Mesenchymal stem cell (in vitro differentiated cells and primary cell): ENCODE measurements at regions not wholly inside any gene's neighbourhood (a gene's known extent, or its start where the extent isn't known, plus 50 kb on each side); places are given as distances from the start of the nearest gene placed in this dataset.

Experiments
- DNase-seq: peaks from one replicate; pipeline ENCODE4 v3.0.0-alpha.2; 2013
- H2AFZ ChIP-seq: one replicate; pipeline ENCODE4 v1.6.1; 2013; ENCODE audit warnings: low read depth, mild to moderate bottlenecking, control low read depth, inconsistent platforms, low read length, moderate library complexity
- H2AK5ac ChIP-seq: 2 replicates; pipeline ENCODE4 v1.6.1; 2013; ENCODE audit warnings: low read length, moderate library complexity, mild to moderate bottlenecking, inconsistent platforms; ENCODE audit not compliant: severe bottlenecking
- H2BK120ac ChIP-seq: one replicate; pipeline ENCODE4 v1.6.1; 2013; ENCODE audit warnings: low read depth, mild to moderate bottlenecking, inconsistent platforms, low read length, moderate library complexity
- H2BK12ac ChIP-seq, 2 experiments: one replicate each; pipeline ENCODE4 v1.6.1; 2013; ENCODE audit warnings: inconsistent platforms in 2 of 2, low read length in 2 of 2, mild to moderate bottlenecking in 2 of 2, moderate library complexity in 2 of 2, control low read depth in 1 of 2
- H2BK15ac ChIP-seq: one replicate; pipeline ENCODE4 v1.6.1; 2013; ENCODE audit warnings: mild to moderate bottlenecking, low read depth, inconsistent platforms; ENCODE audit not compliant: poor library complexity, severe bottlenecking
- H2BK5ac ChIP-seq: 2 replicates; pipeline ENCODE4 v1.6.1; 2013; ENCODE audit warnings: low read depth, mild to moderate bottlenecking, low read length, control low read depth, inconsistent platforms; ENCODE audit not compliant: poor library complexity, severe bottlenecking
- H3K14ac ChIP-seq, 2 experiments: one replicate each; pipeline ENCODE4 v1.6.1; 2013; ENCODE audit warnings: inconsistent platforms in 2 of 2, low read length in 2 of 2, control low read depth in 1 of 2, mild to moderate bottlenecking in 1 of 2, moderate library complexity in 1 of 2
- H3K18ac ChIP-seq, 2 experiments: one replicate each; pipeline ENCODE4 v1.6.1; 2013; ENCODE audit warnings: inconsistent platforms in 2 of 2, low read length in 2 of 2, control low read depth in 1 of 2, low read depth in 1 of 2, mild to moderate bottlenecking in 1 of 2
- H3K23ac ChIP-seq, 2 experiments: one replicate each; pipeline ENCODE4 v1.6.1; 2013; ENCODE audit warnings: inconsistent platforms in 2 of 2, low read length in 2 of 2, mild to moderate bottlenecking in 2 of 2, moderate library complexity in 2 of 2, control low read depth in 1 of 2
- H3K27ac ChIP-seq: 2 replicates; pipeline ENCODE4 v1.5.1; 2013; ENCODE audit warnings: mild to moderate bottlenecking, moderate library complexity, low read length, control low read depth, inconsistent platforms; ENCODE audit not compliant: poor library complexity, severe bottlenecking
- H3K27me3 ChIP-seq, 2 experiments: 2 replicates each; pipeline versions ENCODE4 v1.6.1 to v1.7.0; 2013; ENCODE audit warnings: low read length in 2 of 2, mild to moderate bottlenecking in 2 of 2, moderate library complexity in 2 of 2, control low read depth in 1 of 2, inconsistent platforms in 1 of 2; ENCODE audit not compliant: control insufficient read depth in 1 of 2, insufficient read depth in 1 of 2
- H3K36me3 ChIP-seq, 2 experiments: 2 replicates each; pipeline versions ENCODE4 v1.6.1 to v1.7.0; 2013; ENCODE audit warnings: low read length in 2 of 2, control low read depth in 1 of 2, inconsistent platforms in 1 of 2, low read depth in 1 of 2, mild to moderate bottlenecking in 1 of 2; ENCODE audit not compliant: insufficient read depth in 2 of 2, control insufficient read depth in 1 of 2
- H3K4ac ChIP-seq, 2 experiments: one replicate each; pipeline ENCODE4 v1.6.1; 2013; ENCODE audit warnings: inconsistent platforms in 2 of 2, low read length in 2 of 2, mild to moderate bottlenecking in 2 of 2, moderate library complexity in 2 of 2, control low read depth in 1 of 2, low read depth in 1 of 2
- H3K4me1 ChIP-seq: 2 replicates; pipeline ENCODE4 v1.6.1; 2013; ENCODE audit warnings: low read depth, low read length, control low read depth; ENCODE audit not compliant: control insufficient read depth, insufficient read depth
- H3K4me2 ChIP-seq: 2 replicates; pipeline ENCODE4 v1.6.1; 2013; ENCODE audit warnings: low read length, mild to moderate bottlenecking, inconsistent platforms; ENCODE audit not compliant: poor library complexity, severe bottlenecking
- H3K4me3 ChIP-seq, 2 experiments: 2 replicates each; pipeline versions ENCODE4 v1.5.1 to v1.7.0; 2013; ENCODE audit warnings: low read length in 2 of 2, mild to moderate bottlenecking in 2 of 2, control low read depth in 1 of 2, low read depth in 1 of 2; ENCODE audit not compliant: insufficient read depth in 1 of 2
- H3K79me1 ChIP-seq: replicated peaks from 2 replicates; pipeline ENCODE4 v1.6.1; 2013; ENCODE audit warnings: mild to moderate bottlenecking, control low read depth, low read length, inconsistent platforms; ENCODE audit not compliant: poor library complexity, severe bottlenecking
- H3K9ac ChIP-seq: 2 replicates; pipeline ENCODE4 v1.7.0; 2013; ENCODE audit warnings: mild to moderate bottlenecking, low read length, moderate library complexity
- H3K9me3 ChIP-seq: 2 replicates; pipeline ENCODE4 v1.7.0; 2013; ENCODE audit warnings: mild to moderate bottlenecking, low read length; ENCODE audit not compliant: control insufficient read depth
- H4K8ac ChIP-seq: one replicate; pipeline ENCODE4 v1.6.1; 2013; ENCODE audit warnings: inconsistent platforms, mild to moderate bottlenecking, low read length, moderate library complexity
- H4K91ac ChIP-seq: one replicate; pipeline ENCODE4 v1.6.1; 2013; ENCODE audit warnings: mild to moderate bottlenecking, low read length, inconsistent platforms
- WGBS: methylation state at CpG from one replicate; pipeline ENCODE4 v1.1.7; 2013; ENCODE audit warnings: mixed read lengths; 5-methylcytosine and 5-hydroxymethylcytosine counted together

DNA sequence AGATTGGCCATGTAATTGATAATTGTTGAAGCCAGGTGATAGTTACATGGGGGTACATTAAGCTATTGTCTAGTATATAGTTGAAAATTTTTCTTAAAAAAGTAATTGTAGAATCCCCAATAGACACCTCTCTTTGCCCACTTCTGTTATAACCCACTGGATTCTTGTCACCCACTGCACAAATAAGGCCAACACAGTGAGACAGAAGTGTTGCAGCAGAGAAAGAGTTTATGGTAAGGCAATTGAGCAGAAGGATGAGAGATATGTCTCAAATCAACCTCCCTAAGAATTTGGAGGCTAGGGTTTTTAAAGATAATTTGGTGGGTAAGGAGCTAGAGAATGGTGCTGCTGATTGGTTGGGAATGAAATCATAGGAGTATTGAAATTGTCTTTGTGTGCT is 270.3 kb upstream of the TAC1 start:
- Histone ChIP-seq H3K14ac (no peak overlapping the region), H2BK15ac (no peak overlapping the region), H2BK120ac (no peak overlapping the region), H3K9ac (no peak overlapping the region), H3K4me3 (no peak overlapping the region), H3K18ac (no peak overlapping the region), H2AK5ac (no peak overlapping the region), H2AFZ (no peak overlapping the region), H2BK5ac (no peak overlapping the region), H3K4me1 (no peaks in the 10 kb centered on the region), H3K9me3 (peaks cover 10% of the 10 kb centered on the region), H3K4ac (no peak overlapping the region), H3K27me3 (no peaks in the 10 kb centered on the region), H3K36me3 (no peaks in the 10 kb centered on the region), H2BK12ac (no peak overlapping the region), H3K23ac (no peak overlapping the region), H4K8ac (no peak overlapping the region), H4K91ac (no peak overlapping the region), H3K79me1 (no peaks in the 10 kb centered on the region), H3K27ac (no peak overlapping the region), H3K4me2 (no peak overlapping the region)
- no peak for DNase-seq

DNA sequence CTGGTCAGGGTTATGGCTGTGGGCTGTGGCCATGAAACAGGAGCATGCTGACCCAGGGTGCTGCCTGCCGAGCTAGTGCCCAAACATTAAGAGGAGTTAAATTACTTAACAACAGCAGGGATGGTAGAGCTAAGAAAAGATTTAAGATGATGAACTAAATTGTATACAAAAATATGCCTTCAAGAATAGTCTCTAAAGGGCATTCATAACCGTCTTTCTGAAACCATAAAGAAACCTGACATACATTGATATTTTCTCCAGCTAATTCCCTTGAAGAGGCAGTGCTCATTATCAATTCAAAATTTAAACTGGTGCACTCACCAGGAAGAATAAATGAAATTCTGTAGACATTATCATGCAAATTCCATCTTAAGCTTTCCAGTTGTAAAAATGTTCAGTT is 265.8 kb upstream of the TAC1 start:
- H2BK15ac ChIP-seq: no peak overlapping the region
- H3K9ac ChIP-seq: no peak overlapping the region
- no peak overlapping the region for H4K91ac ChIP-seq
- H3K27ac ChIP-seq: no peak overlapping the region
- H3K4me1 ChIP-seq: no peaks in the 10 kb centered on the region
- H3K23ac ChIP-seq: no peak overlapping the region
- H3K4me3 ChIP-seq: no peak overlapping the region
- no peak for DNase-seq
- no peak overlapping the region for H3K18ac ChIP-seq
- H2AK5ac ChIP-seq: no peak overlapping the region
- H3K4me2 ChIP-seq: no peak overlapping the region
- no peak overlapping the region for H3K14ac ChIP-seq
- H2BK120ac ChIP-seq: no peak overlapping the region
- no peak overlapping the region for H2BK12ac ChIP-seq
- no peak overlapping the region for H2AFZ ChIP-seq
- H3K36me3 ChIP-seq: no peaks in the 10 kb centered on the region
- H2BK5ac ChIP-seq: no peak overlapping the region
- no peaks in the 10 kb centered on the region for H3K79me1 ChIP-seq
- no peaks in the 10 kb centered on the region for H3K27me3 ChIP-seq
- no peak overlapping the region for H4K8ac ChIP-seq
- 67% methylated on average over 1 of the region's 2 CpGs for WGBS
- no peaks in the 10 kb centered on the region for H3K9me3 ChIP-seq
- H3K4ac ChIP-seq: no peak overlapping the region

DNA sequence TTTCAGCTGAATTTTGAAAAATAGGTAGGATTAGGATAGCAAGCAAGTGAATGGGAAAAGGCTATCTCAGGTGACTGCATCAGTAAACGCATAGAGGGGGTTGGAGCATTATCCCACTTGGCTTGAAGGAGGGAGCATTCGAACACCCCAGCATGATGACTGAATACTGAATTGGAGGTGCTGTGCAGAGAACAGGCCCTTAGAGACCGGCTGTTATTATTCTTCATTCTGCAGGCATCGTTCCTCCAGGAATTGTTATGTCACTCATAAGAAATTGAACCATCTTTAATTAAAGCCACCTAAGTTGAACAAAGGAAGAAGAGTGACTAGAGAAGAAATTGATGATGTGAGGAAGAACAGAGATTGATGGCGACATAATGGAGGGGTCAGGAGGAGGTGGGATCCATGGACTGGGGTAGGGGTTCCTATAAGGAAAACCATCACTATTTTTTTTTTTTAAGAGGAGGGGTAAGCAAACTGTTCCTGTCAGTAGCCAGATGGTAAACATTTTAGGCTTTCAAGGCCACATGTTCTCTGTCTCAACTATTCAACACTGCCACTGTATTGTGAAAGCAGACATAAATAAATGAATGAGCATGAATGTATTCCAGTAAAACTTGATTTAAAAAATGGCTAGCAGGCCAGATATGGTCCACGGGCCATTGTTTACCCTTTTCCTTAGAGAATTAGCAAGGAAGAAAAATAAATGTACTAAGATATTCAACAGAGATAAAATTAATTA is 264.7 kb upstream of the TAC1 start:
- no peak overlapping the region for H3K14ac ChIP-seq

DNA sequence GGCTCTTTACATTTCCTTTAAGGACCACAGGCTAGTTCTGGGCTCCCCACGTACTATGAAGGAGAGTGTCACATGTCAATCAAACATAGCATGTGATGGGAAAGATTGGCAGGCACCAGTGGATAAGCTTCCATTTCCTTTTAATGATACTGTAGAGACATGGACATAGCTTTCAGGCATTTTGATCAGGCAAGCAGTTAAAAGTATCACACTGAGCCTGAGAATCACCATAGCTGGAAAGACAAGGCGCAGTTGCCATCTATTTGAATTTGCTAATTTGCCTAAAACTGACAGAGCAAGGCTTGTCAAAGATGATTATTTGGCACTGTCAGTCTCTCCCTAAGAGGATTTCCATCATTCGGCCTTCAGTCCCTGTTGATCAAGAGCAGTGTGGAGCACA is 263.4 kb upstream of the TAC1 start:
- Histone ChIP-seq H3K4ac (no peak overlapping the region), H3K27ac (no peak overlapping the region), H3K9ac (no peak overlapping the region), H3K4me3 (no peak overlapping the region), H3K14ac (no peak overlapping the region), H3K4me1 (no peaks in the 10 kb centered on the region), H3K4me2 (no peak overlapping the region), H4K91ac (no peak overlapping the region), H2AFZ (no peak overlapping the region), H4K8ac (no peak overlapping the region), H2AK5ac (no peak overlapping the region), H2BK5ac (no peak overlapping the region), H2BK12ac (no peak overlapping the region), H3K23ac (no peak overlapping the region), H3K79me1 (no peaks in the 10 kb centered on the region), H3K27me3 (no peaks in the 10 kb centered on the region), H3K9me3 (no peaks in the 10 kb centered on the region), H3K36me3 (no peaks in the 10 kb centered on the region), H3K18ac (no peak overlapping the region), H2BK15ac (no peak overlapping the region), H2BK120ac (no peak overlapping the region)
- DNase-seq: no peak
- WGBS: 58% methylated on average over 2 of the region's 3 CpGs

More for the DNA sequence above, 264.7 kb upstream of the TAC1 start:
- H3K4me1 ChIP-seq: no peaks in the 10 kb centered on the region
- no peaks in the 10 kb centered on the region for H3K27me3 ChIP-seq
- DNase-seq: no peak
- no peak overlapping the region for H2BK12ac ChIP-seq
- no peaks in the 10 kb centered on the region for H3K36me3 ChIP-seq
- H3K4me3 ChIP-seq: no peak overlapping the region
- no peak overlapping the region for H3K27ac ChIP-seq
- H4K8ac ChIP-seq: no peak overlapping the region
- no peaks in the 10 kb centered on the region for H3K9me3 ChIP-seq
- H2BK120ac ChIP-seq: no peak overlapping the region
- H4K91ac ChIP-seq: no peak overlapping the region
- H2BK5ac ChIP-seq: no peak overlapping the region
- no peak overlapping the region for H3K18ac ChIP-seq
- H3K9ac ChIP-seq: no peak overlapping the region
- no peak overlapping the region for H2AK5ac ChIP-seq
- H2BK15ac ChIP-seq: no peak overlapping the region
- 74% methylated on average over 5 of the region's 6 CpGs for whole genome bisulfite sequencing
- no peaks in the 10 kb centered on the region for H3K79me1 ChIP-seq
- no peak overlapping the region for H3K23ac ChIP-seq
- H3K4ac ChIP-seq: no peak overlapping the region
- no peak overlapping the region for H2AFZ ChIP-seq
- no peak overlapping the region for H3K4me2 ChIP-seq
